ENCODE measurements at regions not wholly inside any gene's neighbourhood (a gene's known extent, or its start where the extent isn't known, plus 50 kb on each side); places are given as distances from the start of the nearest gene placed in this dataset.

DNA sequence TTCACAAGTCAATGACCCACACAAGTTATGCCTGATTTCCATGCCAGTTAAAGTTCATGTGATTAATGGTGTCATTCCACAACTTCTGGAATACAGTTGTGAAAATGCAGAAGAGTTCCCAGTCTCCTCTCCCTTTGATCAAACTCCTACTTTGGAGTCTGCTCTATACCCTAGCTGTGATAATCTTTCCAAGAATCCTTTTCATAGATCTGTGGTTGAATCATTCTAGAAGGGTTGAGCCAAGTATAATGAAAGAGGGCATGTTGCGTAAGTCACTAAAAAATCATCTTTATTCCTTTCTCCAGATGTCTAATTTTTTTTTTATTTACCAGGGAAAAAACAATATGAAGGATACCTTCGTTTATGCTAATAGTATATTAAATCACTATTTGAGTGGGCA lies 89.7 kb upstream of the CARD18 start:
- DNase-seq (ENCODE audit: low spot score) = no peak
- TF ChIP-seq, protein P1, sequence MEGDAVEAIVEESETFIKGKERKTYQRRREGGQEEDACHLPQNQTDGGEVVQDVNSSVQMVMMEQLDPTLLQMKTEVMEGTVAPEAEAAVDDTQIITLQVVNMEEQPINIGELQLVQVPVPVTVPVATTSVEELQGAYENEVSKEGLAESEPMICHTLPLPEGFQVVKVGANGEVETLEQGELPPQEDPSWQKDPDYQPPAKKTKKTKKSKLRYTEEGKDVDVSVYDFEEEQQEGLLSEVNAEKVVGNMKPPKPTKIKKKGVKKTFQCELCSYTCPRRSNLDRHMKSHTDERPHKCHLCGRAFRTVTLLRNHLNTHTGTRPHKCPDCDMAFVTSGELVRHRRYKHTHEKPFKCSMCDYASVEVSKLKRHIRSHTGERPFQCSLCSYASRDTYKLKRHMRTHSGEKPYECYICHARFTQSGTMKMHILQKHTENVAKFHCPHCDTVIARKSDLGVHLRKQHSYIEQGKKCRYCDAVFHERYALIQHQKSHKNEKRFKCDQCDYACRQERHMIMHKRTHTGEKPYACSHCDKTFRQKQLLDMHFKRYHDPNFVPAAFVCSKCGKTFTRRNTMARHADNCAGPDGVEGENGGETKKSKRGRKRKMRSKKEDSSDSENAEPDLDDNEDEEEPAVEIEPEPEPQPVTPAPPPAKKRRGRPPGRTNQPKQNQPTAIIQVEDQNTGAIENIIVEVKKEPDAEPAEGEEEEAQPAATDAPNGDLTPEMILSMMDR (IDR thresholded peaks at IDR 0.05; ENCODE audit: extremely low read depth, missing control alignments) = no peak

DNA sequence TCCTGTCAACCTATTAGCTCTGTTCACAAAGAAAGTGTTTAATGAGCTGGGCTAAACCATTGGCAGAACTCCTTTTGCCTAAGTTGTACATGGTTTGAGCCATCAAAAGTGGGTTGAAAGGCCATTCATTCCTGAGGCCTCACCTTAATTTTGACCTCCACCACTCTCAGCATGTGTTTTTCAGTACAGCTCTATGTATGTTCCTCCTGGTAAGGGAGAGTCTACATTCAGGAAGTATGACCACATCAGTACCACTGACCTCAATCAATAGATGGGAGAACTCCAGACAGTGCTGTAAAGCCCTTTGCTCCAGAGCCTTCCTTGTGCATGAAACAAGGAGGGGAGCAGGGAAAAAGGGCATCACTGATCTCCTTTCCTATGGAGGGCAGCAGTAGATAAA lies 87.8 kb upstream of the CARD18 start:
- TF ChIP-seq, protein P1 (IDR thresholded peaks at IDR 0.05; ENCODE audit: extremely low read depth, missing control alignments) = no peak
- no peak for DNase-seq (ENCODE audit: low spot score)

DNA sequence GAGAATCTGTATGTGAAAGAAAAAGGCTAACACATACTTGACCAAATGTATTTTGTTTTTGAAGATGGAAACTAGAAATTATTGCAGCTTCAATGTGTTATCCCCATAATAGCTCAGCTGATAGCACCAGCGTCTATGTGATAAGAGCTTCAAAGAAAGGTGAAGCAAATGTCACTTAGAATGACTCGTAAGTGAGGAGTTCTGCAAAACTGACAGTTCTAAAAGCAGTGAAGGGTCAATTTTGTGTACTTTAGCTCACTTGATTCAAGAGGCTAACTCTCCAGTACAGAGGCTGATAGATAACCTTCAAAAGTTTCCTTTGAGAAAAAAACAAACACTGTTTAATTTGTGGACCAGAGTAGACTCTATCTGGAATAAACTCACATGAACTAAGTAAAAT lies 87.2 kb upstream of the CARD18 start:
- DNase-seq (ENCODE audit: low spot score) = no peak
- TF ChIP-seq, protein P1 (IDR thresholded peaks at IDR 0.05; ENCODE audit: extremely low read depth, missing control alignments) = no peak

- no peak for DNase-seq (ENCODE audit: low spot score)
- TF ChIP-seq, protein P1 (IDR thresholded peaks at IDR 0.05; ENCODE audit: extremely low read depth, missing control alignments) = no peak
These were observed 86.5 kb upstream of the CARD18 start for GRCh38 chr11:105226091-105226490.

- DNase-seq (ENCODE audit: low spot score) = no peak
- TF ChIP-seq, protein P1 (IDR thresholded peaks at IDR 0.05; ENCODE audit: extremely low read depth, missing control alignments) = no peak
These were observed 85.1 kb upstream of the CARD18 start for GRCh38 chr11:105224482-105225253.

DNA sequence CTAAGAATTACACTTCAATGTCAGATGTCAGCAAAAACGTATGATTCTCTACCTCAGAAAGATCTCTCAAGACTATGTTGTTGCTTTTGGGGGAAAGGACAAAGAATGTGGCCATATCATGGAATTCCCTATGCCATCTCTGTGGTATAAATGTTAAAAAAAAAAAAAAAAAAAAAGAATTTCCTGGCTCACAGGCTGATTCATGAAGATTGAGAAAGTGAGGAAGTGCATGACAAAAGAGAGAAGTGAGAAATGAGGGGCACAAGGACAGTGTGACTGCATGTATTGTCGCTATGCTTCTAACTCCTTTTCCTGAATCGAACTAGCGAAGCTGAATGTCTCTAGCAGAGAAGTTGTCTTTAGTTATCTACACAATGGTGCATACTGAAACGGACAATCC lies 80.6 kb upstream of the CARD18 start:
- DNase-seq (ENCODE audit: low spot score) = no peak
- TF ChIP-seq, protein P1 (IDR thresholded peaks at IDR 0.05; ENCODE audit: extremely low read depth, missing control alignments) = no peak

GRCh38 chr11:105219670-105220069 lies 80.1 kb upstream of the CARD18 start:
- no peak for DNase-seq (ENCODE audit: low spot score)
- TF ChIP-seq, protein P1 (IDR thresholded peaks at IDR 0.05; ENCODE audit: extremely low read depth, missing control alignments) = no peak

Data from GM20000 (cell line).